ENCODE measurements at regions not wholly inside any gene's neighbourhood (a gene's known extent, or its start where the extent isn't known, plus 50 kb on each side); places are given as distances from the start of the nearest gene placed in this dataset.

- Histone ChIP-seq H3K9me3 (ENCODE audit: control insufficient read depth, insufficient read depth, low read length) (no peaks in the 10 kb centered on the region), H4K91ac (ENCODE audit: insufficient read depth, low read depth, low read length) (peak overlapping the region; percentile 10; the same call in 1 of the 2 replicates), H2BK20ac (ENCODE audit: low read depth, low read length) (peak overlapping the region; percentile 68), H3K79me1 (ENCODE audit: low read depth in 1 of 2, low read length in 2 of 2) (0 out of 4 replicates have a peak, but pooled peaks cover 0 to 2% of the 10 kb centered on the region in 2 experiments), H3K27ac (ENCODE audit: insufficient read depth, low read length) (no peak overlapping the region), H3K23ac (ENCODE audit: low read depth, low read length) (no peak overlapping the region), H2AK5ac (ENCODE audit: low read depth, low read length) (no peak overlapping the region), H2BK15ac (ENCODE audit: low read depth, low read length) (no peak overlapping the region), H2AFZ (replicated peaks; ENCODE audit: low read length, poor library complexity) (no peak overlapping the region), H3K18ac (ENCODE audit: low read depth, low read length) (peak overlapping the region; percentile 63; the same call in 1 of the 2 replicates), H4K8ac (ENCODE audit: low read depth in 2 of 2, low read length in 2 of 2) (peak overlapping the region in 1 of 2 experiments; percentile 68; a peak in 1 of 4 replicates), H3K4ac (ENCODE audit: low read depth, low read length) (peak overlapping the region; percentile 22; the same call in 1 of the 2 replicates), H3K56ac (ENCODE audit: extremely low read depth, insufficient read depth, low read length) (no peak overlapping the region), H3K27me3 (ENCODE audit: control insufficient read depth, insufficient read depth, low read length) (no peaks in the 10 kb centered on the region), H3K9ac (ENCODE audit: low read depth, low read length) (no peak overlapping the region), H3K4me2 (ENCODE audit: low read depth, low read length) (peak overlapping the region; percentile 26; the same call in 1 of the 2 replicates), H3K9me1 (ENCODE audit: insufficient read depth, low read length) (no peaks in the 10 kb centered on the region), H3K14ac (replicated peaks; ENCODE audit: low read depth, low read length) (no peak overlapping the region), H3K36me3 (ENCODE audit: control insufficient read depth, insufficient read depth, low read length) (no peaks in the 10 kb centered on the region), H4K20me1 (ENCODE audit: insufficient read depth, low read length) (no peaks in the 10 kb centered on the region), H2BK5ac (ENCODE audit: low read depth, low read length, poor library complexity, severe bottlenecking) (peak overlapping the region; percentile 72), H4K5ac (ENCODE audit: low read depth, low read length) (no peak overlapping the region), H2AK9ac (replicated peaks; ENCODE audit: low read depth, low read length, poor library complexity) (no peak overlapping the region), H3K4me1 (ENCODE audit: control insufficient read depth, insufficient read depth, low read length) (peaks cover 6% of the 10 kb centered on the region), H3K4me3 (ENCODE audit: insufficient read depth, low read depth, low read length) (no peak overlapping the region), H2BK120ac (ENCODE audit: low read depth, low read length) (peak overlapping the region; percentile 54)
- CTCF ChIA-PET, result interaction anchor here (0.8 kb wide), 2 partner anchors 14 to 1025 kb away, joined by 3 read pairs; no protein-coding TSS in a partner anchor
- BruUV-seq (replicated peaks), result no TSS peak
- no CpG with 5 or more reads among the region's 3 CpGs for WGBS, 2 experiments (ENCODE audit: extremely low coverage in 2 of 2, insufficient read length in 1 of 2)
- in situ Hi-C loops (cut with MboI; ENCODE audit: low sequenced_read_pairs), result no loop called here
- intact Hi-C loops (cut with micrococcal nuclease), result no loop called here
- ATAC-seq (ENCODE audit: low read depth) (peak; percentile 44), DNase-seq (peak; percentile 57)
- POLR2A ChIA-PET (ENCODE audit: unreplicated experiment), result no interaction called here
- 0 out of 2 replicates have a peak, but pooled peaks have one; percentile 13 for TF ChIP-seq BHLHE40 (IDR thresholded peaks at IDR 0.05; ENCODE audit: low read depth, low read length)
- no peak for TF ChIP-seq CEBPB (IDR thresholded peaks at IDR 0.05; ENCODE audit: low read depth, low read length)
- TF ChIP-seq, protein P1, sequence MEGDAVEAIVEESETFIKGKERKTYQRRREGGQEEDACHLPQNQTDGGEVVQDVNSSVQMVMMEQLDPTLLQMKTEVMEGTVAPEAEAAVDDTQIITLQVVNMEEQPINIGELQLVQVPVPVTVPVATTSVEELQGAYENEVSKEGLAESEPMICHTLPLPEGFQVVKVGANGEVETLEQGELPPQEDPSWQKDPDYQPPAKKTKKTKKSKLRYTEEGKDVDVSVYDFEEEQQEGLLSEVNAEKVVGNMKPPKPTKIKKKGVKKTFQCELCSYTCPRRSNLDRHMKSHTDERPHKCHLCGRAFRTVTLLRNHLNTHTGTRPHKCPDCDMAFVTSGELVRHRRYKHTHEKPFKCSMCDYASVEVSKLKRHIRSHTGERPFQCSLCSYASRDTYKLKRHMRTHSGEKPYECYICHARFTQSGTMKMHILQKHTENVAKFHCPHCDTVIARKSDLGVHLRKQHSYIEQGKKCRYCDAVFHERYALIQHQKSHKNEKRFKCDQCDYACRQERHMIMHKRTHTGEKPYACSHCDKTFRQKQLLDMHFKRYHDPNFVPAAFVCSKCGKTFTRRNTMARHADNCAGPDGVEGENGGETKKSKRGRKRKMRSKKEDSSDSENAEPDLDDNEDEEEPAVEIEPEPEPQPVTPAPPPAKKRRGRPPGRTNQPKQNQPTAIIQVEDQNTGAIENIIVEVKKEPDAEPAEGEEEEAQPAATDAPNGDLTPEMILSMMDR (conservative IDR thresholded peaks at IDR 0.05; ENCODE audit: low read depth, low read length), result no peak
- dilution Hi-C loops (cut with HindIII; ENCODE audit: low sequenced_read_pairs, unreplicated experiment), result no loop called here
These were observed 231.3 kb upstream of the FERD3L start for GRCh38 chr7:19376538-19376937.
